Fibroblast of lung (primary cell): ENCODE measurements at regions not wholly inside any gene's neighbourhood (a gene's known extent, or its start where the extent isn't known, plus 50 kb on each side); places are given as distances from the start of the nearest gene placed in this dataset.

Source experiments
- CTCF ChIP-seq, 2 donors: IDR thresholded peaks in 1 of 2; conservative IDR thresholded peaks in 1 of 2; 1 replicate in 1 of 2; 2 replicates in 1 of 2; pipeline ENCODE4 v1.5.1; 2011 to 2012; ENCODE audit warnings: low read length in 2 of 2, control low read depth in 1 of 2, inconsistent platforms in 1 of 2, low read depth in 1 of 2, mild to moderate bottlenecking in 1 of 2
- EZH2 ChIP-seq: IDR thresholded peaks from 2 replicates; pipeline ENCODE4 v1.5.1; 2012; ENCODE audit warnings: low read length, control low read depth, mild to moderate bottlenecking; ENCODE audit errors: missing control alignments

DNA sequence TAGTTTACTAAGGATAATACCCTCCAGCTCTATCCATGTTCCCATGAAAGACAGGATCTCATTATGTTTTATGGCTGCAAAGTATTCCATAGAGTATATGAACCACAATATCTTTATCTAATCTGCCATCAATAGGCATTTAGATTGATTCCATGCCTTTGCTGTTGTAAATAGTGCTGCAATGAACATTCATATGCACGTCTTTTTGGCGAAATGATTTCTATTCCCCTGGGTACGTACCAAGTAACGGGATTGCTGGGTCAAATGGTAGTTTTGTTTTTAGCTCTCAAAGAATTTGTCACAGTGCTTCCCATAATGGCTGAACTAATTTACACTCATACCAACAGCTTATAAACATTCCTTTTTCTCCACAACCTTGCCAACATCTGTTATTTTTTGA lies 750.9 kb downstream of the BRINP3 start:
- TF ChIP-seq CTCF (conservative IDR thresholded peaks at IDR 0.05 in 1 of 2, IDR thresholded peaks at IDR 0.05 in 1 of 2; ENCODE audit: low read depth in 1 of 2, low read length in 2 of 2) (no peak), EZH2 (no peak)
